SK-N-MC (cell line): ENCODE measurements at regions not wholly inside any gene's neighbourhood (a gene's known extent, or its start where the extent isn't known, plus 50 kb on each side); places are given as distances from the start of the nearest gene placed in this dataset.
A peak's percentile ranks its signal among the peaks of the same experiment; 100 is the strongest.
"Not testable (repeated sequence)": the region's sequence is repeated elsewhere in the genome, so short reads cannot be mapped to it uniquely, and the experiment has no call there.

Experiments used
- DNase-seq: peaks from one replicate; pipeline ENCODE4 v3.0.0-alpha.2; 2011; ENCODE audit warnings: low read depth, low spot score
- H3K27ac ChIP-seq: fragments of 200-600 bp; sonication (generic); 2 replicates; pipeline ENCODE4 v1.5.1; 2016; ENCODE audit warnings: mixed run types
- H3K36me3 ChIP-seq: fragments of 200-600 bp; sonication (generic); 2 replicates; pipeline ENCODE4 v1.6.1; 2017; ENCODE audit warnings: antibody characterized with exemption, low read length, mixed read lengths; ENCODE audit not compliant: insufficient read depth
- H3K4me3 ChIP-seq: fragments of 200-600 bp; sonication (generic); 2 replicates; pipeline ENCODE4 v1.5.1; 2016
- H3K9ac ChIP-seq: fragments of 200-600 bp; sonication (generic); 2 replicates; pipeline ENCODE4 v1.8.0; 2017; ENCODE audit warnings: mixed run types, mixed read lengths; ENCODE audit not compliant: insufficient read length
- H3K9me3 ChIP-seq: fragments of 200-600 bp; sonication (generic); 2 replicates; pipeline ENCODE4 v1.6.1; 2017; ENCODE audit warnings: low read depth, mild to moderate bottlenecking, antibody characterized with exemption, low read length, moderate library complexity, mixed read lengths
- EZH2 ChIP-seq: fragments of 200-600 bp; sonication (generic); IDR thresholded peaks from one replicate; pipeline ENCODE4 v1.6.1; 2017; ENCODE audit warnings: antibody characterized with exemption
- FOXP2 ChIP-seq: optimal IDR thresholded peaks from 2 replicates; pipeline ENCODE3; 2011; ENCODE audit warnings: mild to moderate bottlenecking, moderate library complexity; ENCODE audit not compliant: insufficient read depth; ENCODE audit errors: extremely low read length, control extremely low read depth
- POLR2AphosphoS5 ChIP-seq: IDR thresholded peaks from 2 replicates; pipeline ENCODE4 v1.6.1; 2012; ENCODE audit warnings: mild to moderate bottlenecking, low read depth, low read length, borderline replicate concordance

GRCh38 chr4:188430384-188430783 lies 291.1 kb downstream of the TRIML1 start:
- H3K36me3 ChIP-seq = no peaks in the 10 kb centered on the region
- no peak overlapping the region for H3K9ac ChIP-seq
- H3K4me3 ChIP-seq = no peak overlapping the region
- no peak for TF ChIP-seq FOXP2
- TF ChIP-seq EZH2 = no peak
- TF ChIP-seq POLR2AphosphoS5 = no peak
- no peak for DNase-seq
- no peaks in the 10 kb centered on the region for H3K9me3 ChIP-seq
- no peak overlapping the region for H3K27ac ChIP-seq

GRCh38 chr4:188432328-188432727 lies 293.1 kb downstream of the TRIML1 start:
- Histone ChIP-seq H3K27ac (peak overlapping the region; percentile 98), H3K36me3 (no peaks in the 10 kb centered on the region), H3K4me3 (peak overlapping the region; percentile 42), H3K9ac (peak overlapping the region; percentile 64), H3K9me3 (no peaks in the 10 kb centered on the region)
- peak; percentile 50 for DNase-seq
- no peak for TF ChIP-seq EZH2
- TF ChIP-seq FOXP2 = no peak
- no peak for TF ChIP-seq POLR2AphosphoS5

GRCh38 chr4:188433741-188434315 lies 294.6 kb downstream of the TRIML1 start:
- DNase-seq = no peak
- Histone ChIP-seq H3K27ac (no peak overlapping the region), H3K4me3 (no peak overlapping the region), H3K36me3 (no peaks in the 10 kb centered on the region), H3K9ac (no peak overlapping the region), H3K9me3 (no peaks in the 10 kb centered on the region)
- TF ChIP-seq FOXP2 (no peak), EZH2 (no peak), POLR2AphosphoS5 (no peak)

GRCh38 chr4:188434643-188435042 lies 295.4 kb downstream of the TRIML1 start:
- H3K4me3 ChIP-seq = no peak overlapping the region
- no peak for DNase-seq
- H3K27ac ChIP-seq = no peak overlapping the region
- H3K9me3 ChIP-seq = no peaks in the 10 kb centered on the region
- no peaks in the 10 kb centered on the region for H3K36me3 ChIP-seq
- no peak overlapping the region for H3K9ac ChIP-seq
- TF ChIP-seq EZH2 (no peak), FOXP2 (no peak), POLR2AphosphoS5 (no peak)

GRCh38 chr4:188435381-188435780 lies 296.1 kb downstream of the TRIML1 start:
- no peak overlapping the region for H3K4me3 ChIP-seq
- no peak for DNase-seq

GRCh38 chr4:188437535-188437934 lies 298.3 kb downstream of the TRIML1 start:
- no peaks in the 10 kb centered on the region for H3K9me3 ChIP-seq

More at GRCh38 chr4:188435381-188435780, 296.1 kb downstream of the TRIML1 start:
- Histone ChIP-seq H3K9ac (no peak overlapping the region), H3K9me3 (no peaks in the 10 kb centered on the region), H3K27ac (no peak overlapping the region), H3K36me3 (no peaks in the 10 kb centered on the region)
- no peak for TF ChIP-seq POLR2AphosphoS5
- no peak for TF ChIP-seq FOXP2

GRCh38 chr4:188438391-188438824 lies 299.2 kb downstream of the TRIML1 start:
- not testable (repeated sequence) for H3K9me3 ChIP-seq, H3K9ac ChIP-seq, H3K4me3 ChIP-seq, DNase-seq, H3K27ac ChIP-seq, H3K36me3 ChIP-seq

More at GRCh38 chr4:188437535-188437934, 298.3 kb downstream of the TRIML1 start:
- Histone ChIP-seq H3K9ac (no peak overlapping the region), H3K36me3 (no peaks in the 10 kb centered on the region), H3K27ac (no peak overlapping the region), H3K4me3 (no peak overlapping the region)
- TF ChIP-seq POLR2AphosphoS5 (no peak), EZH2 (no peak), FOXP2 (no peak)
- no peak for DNase-seq

- no peak for DNase-seq
- no peaks in the 10 kb centered on the region for H3K9me3 ChIP-seq
- H3K4me3 ChIP-seq = no peak overlapping the region
- no peak overlapping the region for H3K27ac ChIP-seq
- no peaks in the 10 kb centered on the region for H3K36me3 ChIP-seq
- H3K9ac ChIP-seq = no peak overlapping the region
- TF ChIP-seq EZH2 (no peak), POLR2AphosphoS5 (no peak), FOXP2 (no peak)
Observed at GRCh38 chr4:188439641-188440311, 300.5 kb downstream of the TRIML1 start.

GRCh38 chr4:188444500-188444899 lies 305.3 kb downstream of the TRIML1 start:
- no peak for DNase-seq
- Histone ChIP-seq H3K36me3 (no peaks in the 10 kb centered on the region), H3K9me3 (no peaks in the 10 kb centered on the region), H3K9ac (peak overlapping the region; percentile 54), H3K4me3 (peak overlapping the region; percentile 62), H3K27ac (peak overlapping the region; percentile 90)
- TF ChIP-seq EZH2 = no peak
- TF ChIP-seq POLR2AphosphoS5 = no peak
- TF ChIP-seq FOXP2 = no peak

GRCh38 chr4:188448996-188449395 lies 309.8 kb downstream of the TRIML1 start:
- H3K27ac ChIP-seq = peak overlapping the region; percentile 86
- not testable (repeated sequence) for H3K9ac ChIP-seq, H3K9me3 ChIP-seq, DNase-seq, H3K36me3 ChIP-seq, H3K4me3 ChIP-seq
